ENCODE measurements at regions not wholly inside any gene's neighbourhood (a gene's known extent, or its start where the extent isn't known, plus 50 kb on each side); places are given as distances from the start of the nearest gene placed in this dataset.

DNA sequence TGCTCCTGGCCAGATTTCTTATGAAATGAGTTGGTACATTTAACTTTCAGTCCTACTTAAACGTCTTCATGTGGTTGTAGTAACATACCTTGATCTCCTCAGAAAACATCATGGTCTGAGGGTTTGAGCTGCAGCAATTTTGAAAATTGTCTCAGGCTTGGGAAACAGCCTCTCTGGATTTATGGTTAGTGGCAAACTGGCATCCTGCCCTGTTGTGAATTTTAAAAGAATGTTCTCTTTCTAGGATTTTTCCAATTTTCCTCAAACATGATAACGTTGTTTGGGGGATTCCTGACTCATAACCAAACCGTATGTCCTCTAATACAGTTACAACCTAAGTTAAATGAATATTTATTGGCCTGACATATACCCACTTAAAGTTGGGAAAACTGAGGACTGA is 624.4 kb downstream of the LMO4 start:
- TF ChIP-seq, protein P1, sequence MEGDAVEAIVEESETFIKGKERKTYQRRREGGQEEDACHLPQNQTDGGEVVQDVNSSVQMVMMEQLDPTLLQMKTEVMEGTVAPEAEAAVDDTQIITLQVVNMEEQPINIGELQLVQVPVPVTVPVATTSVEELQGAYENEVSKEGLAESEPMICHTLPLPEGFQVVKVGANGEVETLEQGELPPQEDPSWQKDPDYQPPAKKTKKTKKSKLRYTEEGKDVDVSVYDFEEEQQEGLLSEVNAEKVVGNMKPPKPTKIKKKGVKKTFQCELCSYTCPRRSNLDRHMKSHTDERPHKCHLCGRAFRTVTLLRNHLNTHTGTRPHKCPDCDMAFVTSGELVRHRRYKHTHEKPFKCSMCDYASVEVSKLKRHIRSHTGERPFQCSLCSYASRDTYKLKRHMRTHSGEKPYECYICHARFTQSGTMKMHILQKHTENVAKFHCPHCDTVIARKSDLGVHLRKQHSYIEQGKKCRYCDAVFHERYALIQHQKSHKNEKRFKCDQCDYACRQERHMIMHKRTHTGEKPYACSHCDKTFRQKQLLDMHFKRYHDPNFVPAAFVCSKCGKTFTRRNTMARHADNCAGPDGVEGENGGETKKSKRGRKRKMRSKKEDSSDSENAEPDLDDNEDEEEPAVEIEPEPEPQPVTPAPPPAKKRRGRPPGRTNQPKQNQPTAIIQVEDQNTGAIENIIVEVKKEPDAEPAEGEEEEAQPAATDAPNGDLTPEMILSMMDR (conservative IDR thresholded peaks at IDR 0.05 in 1 of 2, IDR thresholded peaks at IDR 0.05 in 1 of 2; ENCODE audit: extremely low read depth in 1 of 2, insufficient read depth in 1 of 2, low read depth in 1 of 2, low read length in 2 of 2) = no peak
- no peak for TF ChIP-seq EZH2 (IDR thresholded peaks at IDR 0.05; ENCODE audit: borderline replicate concordance, low read length)
